ENCODE measurements at regions not wholly inside any gene's neighbourhood (a gene's known extent, or its start where the extent isn't known, plus 50 kb on each side); places are given as distances from the start of the nearest gene placed in this dataset.
"Not testable (repeated sequence)": the region's sequence is repeated elsewhere in the genome, so short reads cannot be mapped to it uniquely, and the experiment has no call there.

DNA sequence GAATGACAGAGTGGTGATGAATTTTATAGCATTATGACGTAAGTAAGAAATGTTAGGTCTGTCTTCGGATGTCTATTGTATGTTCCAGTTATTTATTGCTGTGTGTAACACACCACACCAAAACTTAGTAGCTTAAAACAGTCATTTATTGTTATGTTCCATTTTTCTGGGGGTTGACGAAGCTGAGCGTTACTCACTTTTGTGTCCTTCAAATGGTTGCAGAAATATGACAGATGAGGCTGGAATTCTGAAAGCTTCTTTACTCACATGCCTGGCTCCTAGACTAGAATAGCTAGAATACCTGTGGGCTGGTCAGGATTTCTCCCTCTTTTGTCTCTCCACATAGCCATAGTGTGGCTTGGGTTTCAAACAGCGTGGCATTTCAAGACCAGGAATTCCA, 62.1 kb upstream of the S1PR1 start:
- no peak overlapping the region for H3K27ac ChIP-seq (ENCODE audit: low read length)
- H3K9me3 ChIP-seq (ENCODE audit: control insufficient read depth, insufficient read depth, low read depth, low read length), result no peaks in the 10 kb centered on the region
- no peak for TF ChIP-seq TCF7L2 (IDR thresholded peaks at IDR 0.05; ENCODE audit: low read depth, low read length)
- TF ChIP-seq, protein P1, sequence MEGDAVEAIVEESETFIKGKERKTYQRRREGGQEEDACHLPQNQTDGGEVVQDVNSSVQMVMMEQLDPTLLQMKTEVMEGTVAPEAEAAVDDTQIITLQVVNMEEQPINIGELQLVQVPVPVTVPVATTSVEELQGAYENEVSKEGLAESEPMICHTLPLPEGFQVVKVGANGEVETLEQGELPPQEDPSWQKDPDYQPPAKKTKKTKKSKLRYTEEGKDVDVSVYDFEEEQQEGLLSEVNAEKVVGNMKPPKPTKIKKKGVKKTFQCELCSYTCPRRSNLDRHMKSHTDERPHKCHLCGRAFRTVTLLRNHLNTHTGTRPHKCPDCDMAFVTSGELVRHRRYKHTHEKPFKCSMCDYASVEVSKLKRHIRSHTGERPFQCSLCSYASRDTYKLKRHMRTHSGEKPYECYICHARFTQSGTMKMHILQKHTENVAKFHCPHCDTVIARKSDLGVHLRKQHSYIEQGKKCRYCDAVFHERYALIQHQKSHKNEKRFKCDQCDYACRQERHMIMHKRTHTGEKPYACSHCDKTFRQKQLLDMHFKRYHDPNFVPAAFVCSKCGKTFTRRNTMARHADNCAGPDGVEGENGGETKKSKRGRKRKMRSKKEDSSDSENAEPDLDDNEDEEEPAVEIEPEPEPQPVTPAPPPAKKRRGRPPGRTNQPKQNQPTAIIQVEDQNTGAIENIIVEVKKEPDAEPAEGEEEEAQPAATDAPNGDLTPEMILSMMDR (IDR thresholded peaks at IDR 0.05), result no peak
- no peak for TF ChIP-seq POLR2AphosphoS5 (IDR thresholded peaks at IDR 0.05; ENCODE audit: low read depth, low read length)
- no peak for TF ChIP-seq SIN3A (IDR thresholded peaks at IDR 0.05; ENCODE audit: borderline replicate concordance, insufficient read depth, low read depth, low read length)
- TF ChIP-seq, protein P2, sequence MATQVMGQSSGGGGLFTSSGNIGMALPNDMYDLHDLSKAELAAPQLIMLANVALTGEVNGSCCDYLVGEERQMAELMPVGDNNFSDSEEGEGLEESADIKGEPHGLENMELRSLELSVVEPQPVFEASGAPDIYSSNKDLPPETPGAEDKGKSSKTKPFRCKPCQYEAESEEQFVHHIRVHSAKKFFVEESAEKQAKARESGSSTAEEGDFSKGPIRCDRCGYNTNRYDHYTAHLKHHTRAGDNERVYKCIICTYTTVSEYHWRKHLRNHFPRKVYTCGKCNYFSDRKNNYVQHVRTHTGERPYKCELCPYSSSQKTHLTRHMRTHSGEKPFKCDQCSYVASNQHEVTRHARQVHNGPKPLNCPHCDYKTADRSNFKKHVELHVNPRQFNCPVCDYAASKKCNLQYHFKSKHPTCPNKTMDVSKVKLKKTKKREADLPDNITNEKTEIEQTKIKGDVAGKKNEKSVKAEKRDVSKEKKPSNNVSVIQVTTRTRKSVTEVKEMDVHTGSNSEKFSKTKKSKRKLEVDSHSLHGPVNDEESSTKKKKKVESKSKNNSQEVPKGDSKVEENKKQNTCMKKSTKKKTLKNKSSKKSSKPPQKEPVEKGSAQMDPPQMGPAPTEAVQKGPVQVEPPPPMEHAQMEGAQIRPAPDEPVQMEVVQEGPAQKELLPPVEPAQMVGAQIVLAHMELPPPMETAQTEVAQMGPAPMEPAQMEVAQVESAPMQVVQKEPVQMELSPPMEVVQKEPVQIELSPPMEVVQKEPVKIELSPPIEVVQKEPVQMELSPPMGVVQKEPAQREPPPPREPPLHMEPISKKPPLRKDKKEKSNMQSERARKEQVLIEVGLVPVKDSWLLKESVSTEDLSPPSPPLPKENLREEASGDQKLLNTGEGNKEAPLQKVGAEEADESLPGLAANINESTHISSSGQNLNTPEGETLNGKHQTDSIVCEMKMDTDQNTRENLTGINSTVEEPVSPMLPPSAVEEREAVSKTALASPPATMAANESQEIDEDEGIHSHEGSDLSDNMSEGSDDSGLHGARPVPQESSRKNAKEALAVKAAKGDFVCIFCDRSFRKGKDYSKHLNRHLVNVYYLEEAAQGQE (IDR thresholded peaks at IDR 0.05; ENCODE audit: insufficient read depth in 1 of 2, low read depth in 2 of 2, low read length in 1 of 2), result no peak
- H3K4me1 ChIP-seq (ENCODE audit: control insufficient read depth, insufficient read depth, low read length), result no peaks in the 10 kb centered on the region
- no peaks in the 10 kb centered on the region for H3K27me3 ChIP-seq (ENCODE audit: control insufficient read depth, insufficient read depth, low read length)
- intact Hi-C loops (cut with micrococcal nuclease; ENCODE audit: unreplicated experiment) (no loop called here), in situ Hi-C loops (cut with HindIII; ENCODE audit: low pct_unique_long_range_greater_than_20kb, low sequenced_read_pairs) (no loop called here)
- no peak for ATAC-seq
- peak; percentile 2 for DNase-seq (ENCODE audit: low read depth, low spot score)
- no TSS peak for BruUV-seq (replicated peaks)
- no peaks in the 10 kb centered on the region for H3K36me3 ChIP-seq (ENCODE audit: control insufficient read depth, insufficient read depth, low read length)
- ChIA-PET CTCF (no interaction called here), POLR2A (no interaction called here)
- H3K4me3 ChIP-seq (ENCODE audit: low read depth in 2 of 2, low read length in 2 of 2), result no peak overlapping the region

GRCh38 chr1:101174298-101174697, 62.5 kb upstream of the S1PR1 start:
- H3K4me1 ChIP-seq (ENCODE audit: control insufficient read depth, insufficient read depth, low read length); DNase-seq (ENCODE audit: low read depth, low spot score); H3K9me3 ChIP-seq (ENCODE audit: control insufficient read depth, insufficient read depth, low read depth, low read length); H3K27ac ChIP-seq (ENCODE audit: low read length); H3K4me3 ChIP-seq (ENCODE audit: low read depth in 2 of 2, low read length in 2 of 2); in situ Hi-C loops (cut with HindIII; ENCODE audit: low pct_unique_long_range_greater_than_20kb, low sequenced_read_pairs); CTCF ChIA-PET; POLR2A ChIA-PET; BruUV-seq (replicated peaks); intact Hi-C loops (cut with micrococcal nuclease; ENCODE audit: unreplicated experiment); H3K36me3 ChIP-seq (ENCODE audit: control insufficient read depth, insufficient read depth, low read length); ATAC-seq; H3K27me3 ChIP-seq (ENCODE audit: control insufficient read depth, insufficient read depth, low read length): not testable (repeated sequence)

- H3K27me3 ChIP-seq (ENCODE audit: control insufficient read depth, insufficient read depth, low read length), result no peaks in the 10 kb centered on the region
- intact Hi-C loops (cut with micrococcal nuclease; ENCODE audit: unreplicated experiment) (no loop called here), in situ Hi-C loops (cut with HindIII; ENCODE audit: low pct_unique_long_range_greater_than_20kb, low sequenced_read_pairs) (no loop called here)
- ChIA-PET POLR2A (no interaction called here), CTCF (no interaction called here)
- no TSS peak for BruUV-seq (replicated peaks)
- DNase-seq (ENCODE audit: low read depth, low spot score) (no peak), ATAC-seq (no peak)
- TF ChIP-seq SIN3A (IDR thresholded peaks at IDR 0.05; ENCODE audit: borderline replicate concordance, insufficient read depth, low read depth, low read length) (no peak), POLR2AphosphoS5 (IDR thresholded peaks at IDR 0.05; ENCODE audit: low read depth, low read length) (no peak), TCF7L2 (IDR thresholded peaks at IDR 0.05; ENCODE audit: low read depth, low read length) (no peak)
- TF ChIP-seq, protein P1 (IDR thresholded peaks at IDR 0.05), result no peak
- H3K4me3 ChIP-seq (ENCODE audit: low read depth in 2 of 2, low read length in 2 of 2), result no peak overlapping the region
- H3K4me1 ChIP-seq (ENCODE audit: control insufficient read depth, insufficient read depth, low read length), result no peaks in the 10 kb centered on the region
- H3K36me3 ChIP-seq (ENCODE audit: control insufficient read depth, insufficient read depth, low read length), result no peaks in the 10 kb centered on the region
- H3K9me3 ChIP-seq (ENCODE audit: control insufficient read depth, insufficient read depth, low read depth, low read length), result no peaks in the 10 kb centered on the region
- H3K27ac ChIP-seq (ENCODE audit: low read length), result no peak overlapping the region
These were observed 66.2 kb upstream of the S1PR1 start for GRCh38 chr1:101170506-101171050.

Data from Panc1 (cell line).